Karpas-422 (cell line): ENCODE measurements at regions not wholly inside any gene's neighbourhood (a gene's known extent, or its start where the extent isn't known, plus 50 kb on each side); places are given as distances from the start of the nearest gene placed in this dataset. TPM values are rescaled to one million over a fixed set of nuclear protein-coding genes. Genes with fewer than 3 reads are reported as not detected.

Source experiments
- DNase-seq: peaks from one replicate; pipeline ENCODE4 v3.0.0-alpha.2; 2015
- H2AFZ ChIP-seq: fragments of 200-600 bp; sonication (generic); 2 replicates; pipeline ENCODE4 v1.6.1; 2014; ENCODE audit warnings: antibody characterized with exemption, low read length, mixed read lengths
- H3K27ac ChIP-seq: fragments of 200-600 bp; sonication (generic); 2 replicates; pipeline ENCODE4 v1.5.1; 2014; ENCODE audit warnings: mild to moderate bottlenecking, low read length, moderate library complexity
- H3K27me3 ChIP-seq: fragments of 200-600 bp; sonication (generic); 2 replicates; pipeline ENCODE4 v1.6.1; 2014; ENCODE audit warnings: low read length, mixed read lengths
- H3K36me3 ChIP-seq: fragments of 200-600 bp; sonication (generic); 2 replicates; pipeline ENCODE4 v1.6.1; 2014; ENCODE audit warnings: low read length, mixed read lengths; ENCODE audit not compliant: insufficient read depth
- H3K4me1 ChIP-seq: fragments of 200-600 bp; sonication (generic); 2 replicates; pipeline ENCODE4 v1.6.1; 2014; ENCODE audit warnings: mild to moderate bottlenecking, low read length, mixed read lengths
- H3K4me2 ChIP-seq: fragments of 200-600 bp; sonication (generic); 2 replicates; pipeline ENCODE4 v1.6.1; 2014; ENCODE audit warnings: low read length, low read depth, mild to moderate bottlenecking; ENCODE audit not compliant: poor library complexity, severe bottlenecking
- H3K4me3 ChIP-seq: fragments of 200-600 bp; sonication (generic); 2 replicates; pipeline ENCODE4 v1.5.1; 2014; ENCODE audit warnings: mild to moderate bottlenecking, antibody characterized with exemption, low read length, mixed read lengths
- H3K79me2 ChIP-seq: fragments of 200-600 bp; sonication (generic); 2 replicates; pipeline ENCODE4 v1.6.1; 2014; ENCODE audit warnings: mild to moderate bottlenecking, low read length, mixed read lengths
- H3K9ac ChIP-seq: fragments of 200-600 bp; sonication (generic); 2 replicates; pipeline ENCODE4 v1.6.0; 2014; ENCODE audit warnings: low read length
- H3K9me2 ChIP-seq: fragments of 200-600 bp; sonication (generic), shearing (Covaris generic); replicated peaks from 2 replicates; pipeline ENCODE4 v1.6.0; 2014; ENCODE audit warnings: mild to moderate bottlenecking, low read length, moderate library complexity; ENCODE audit not compliant: insufficient read depth
- H3K9me3 ChIP-seq: fragments of 300-700, 200-600 bp; sonication (generic); 2 replicates; pipeline ENCODE4 v1.6.1; 2014; ENCODE audit warnings: low read length, mixed read lengths
- H4K20me1 ChIP-seq: fragments of 200-600 bp; sonication (generic); 2 replicates; pipeline ENCODE4 v1.6.1; 2014; ENCODE audit warnings: mild to moderate bottlenecking, antibody characterized with exemption, low read length, low read depth; ENCODE audit not compliant: insufficient read depth
- small RNA-seq: library from RNA; depleted of rRNA; stranded (forward); fragments of <200 nt; gene quantifications from one replicate; pipeline ENCODE3, GENCODE V24; 2014

GRCh38 chr12:110971189-110971920 lies 51.0 kb upstream of the MYL2 start:
- Histone ChIP-seq H3K4me3 (no peak overlapping the region), H3K36me3 (no peaks in the 10 kb centered on the region), H2AFZ (no peak overlapping the region), H3K4me1 (no peaks in the 10 kb centered on the region), H3K79me2 (no peaks in the 10 kb centered on the region), H3K9ac (no peak overlapping the region), H3K27me3 (no peaks in the 10 kb centered on the region), H3K27ac (no peak overlapping the region), H3K9me3 (peaks cover 6% of the 10 kb centered on the region; the same call in 1 of the 2 replicates), H4K20me1 (no peaks in the 10 kb centered on the region), H3K4me2 (no peak overlapping the region), H3K9me2 (no peaks in the 10 kb centered on the region)
- DNase-seq, result no peak

Small RNA genes in the stretch of these regions (small RNA-seq; reads per million reads assigned to genes)
- gene MIR6760, result not detected
